GM19397 (cell line): ENCODE measurements at regions not wholly inside any gene's neighbourhood (a gene's known extent, or its start where the extent isn't known, plus 50 kb on each side); places are given as distances from the start of the nearest gene placed in this dataset.

ENCODE experiments used
- ATAC-seq: cut with Tn5 transposase; IDR thresholded peaks from one replicate; pipeline ENCODE4 v1.9.1; 2021; ENCODE audit warnings: mild to moderate bottlenecking, moderate library complexity; ENCODE audit not compliant: unreplicated experiment

- ATAC-seq: no peak
Measured at GRCh38 chr22:49642331-49642730, 185.3 kb downstream of the BRD1 start.

DNA sequence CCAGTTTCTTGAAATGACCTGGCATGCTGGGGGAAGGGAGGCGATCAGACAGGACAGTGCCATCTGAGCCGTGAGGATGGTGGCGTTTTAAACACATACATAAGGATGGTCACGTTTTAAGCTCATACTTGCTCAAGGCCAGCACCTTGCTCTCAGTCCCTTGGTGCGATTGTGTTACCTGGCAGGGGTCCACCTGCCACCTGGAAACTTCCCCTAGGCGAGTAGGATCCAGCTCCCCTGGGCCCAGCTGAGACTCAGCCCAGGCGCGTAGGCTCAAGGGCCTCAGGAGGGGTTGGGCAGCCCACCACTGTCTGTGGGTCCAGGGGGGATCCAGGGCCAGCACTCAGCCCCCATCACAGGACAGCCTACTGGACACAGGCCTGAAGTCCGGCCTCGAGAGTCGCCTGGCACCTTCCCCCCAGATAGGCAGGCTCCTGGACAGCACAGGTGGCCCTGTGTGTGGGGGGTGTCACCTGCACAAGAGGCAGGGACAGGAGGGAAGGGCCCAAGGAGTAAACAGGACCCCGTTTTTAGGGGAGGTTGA is 185.8 kb downstream of the BRD1 start:
- no peak for ATAC-seq

DNA sequence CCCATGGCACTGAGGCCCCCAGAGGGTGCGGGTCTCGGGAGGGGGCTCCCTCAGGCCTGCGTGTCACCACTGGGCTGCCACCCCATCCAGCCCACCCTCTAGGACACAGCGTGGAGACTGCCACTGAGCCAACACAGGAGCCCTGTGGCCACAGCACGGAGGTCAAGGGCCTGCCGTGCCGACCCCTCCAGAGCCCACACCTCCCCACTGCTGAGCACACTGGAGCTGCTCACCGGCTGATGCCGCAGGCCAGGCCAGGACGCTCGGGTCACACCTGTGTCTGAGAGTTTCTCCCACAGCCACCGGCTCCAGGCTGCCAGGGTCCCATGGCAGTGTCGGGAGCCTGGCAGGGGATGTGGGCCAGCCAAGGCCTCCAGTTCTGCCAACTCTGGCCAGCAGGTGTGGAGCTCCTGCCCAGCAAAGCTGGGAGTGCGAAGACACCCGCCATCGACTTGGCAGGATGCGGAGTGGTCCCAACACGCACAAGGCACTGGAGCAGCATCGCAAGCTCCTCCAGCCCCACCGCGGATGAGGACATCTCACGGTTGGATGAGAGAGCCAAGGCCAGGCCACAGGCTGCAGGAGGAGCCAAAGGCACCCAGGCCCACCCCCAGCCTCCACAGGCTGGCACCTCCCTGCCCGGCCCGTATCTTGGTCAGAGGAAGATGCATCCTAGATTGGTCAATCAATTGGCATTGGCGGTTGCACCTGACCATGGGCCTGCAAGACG is 187.1 kb downstream of the BRD1 start:
- ATAC-seq: no peak

DNA sequence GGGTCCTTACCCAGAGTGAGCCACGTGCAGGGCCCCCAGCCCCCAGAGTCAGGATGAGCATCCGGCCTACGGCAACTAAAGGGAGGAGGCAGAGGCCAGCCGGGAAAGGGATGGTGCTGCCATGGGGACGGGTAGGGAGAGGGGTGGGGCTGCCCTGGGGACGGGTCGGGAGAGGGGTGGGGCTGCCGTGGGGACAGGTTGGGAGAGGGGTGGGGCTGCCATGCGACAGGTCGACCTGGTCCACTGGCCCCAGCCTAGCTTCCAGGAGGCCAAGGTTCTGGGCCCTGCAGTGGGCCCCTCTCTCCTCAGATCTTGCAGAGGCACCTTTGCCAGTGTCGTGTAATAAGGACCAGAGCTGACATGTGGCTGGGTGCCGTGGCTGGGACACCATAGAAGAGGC is 187.7 kb downstream of the BRD1 start:
- ATAC-seq: no peak

DNA sequence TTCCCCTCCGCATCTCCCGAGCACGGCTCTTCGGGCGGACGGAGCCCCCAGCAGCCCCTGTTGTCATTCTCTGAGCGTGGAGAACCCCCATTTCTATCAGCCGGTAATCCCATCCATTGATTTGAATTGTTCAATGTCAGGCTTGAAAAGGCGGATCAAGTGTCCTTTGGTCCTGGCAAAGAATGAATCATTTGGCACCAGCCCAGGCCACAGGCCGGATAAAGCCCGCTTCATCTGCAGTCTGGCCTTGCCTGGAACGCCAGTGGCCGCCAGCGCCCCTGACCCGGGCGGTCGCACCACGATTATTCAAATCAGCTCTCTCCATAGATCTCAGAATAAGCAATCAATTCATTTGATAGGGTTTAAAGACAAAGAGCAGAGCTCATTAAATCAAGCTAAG is 188.9 kb downstream of the BRD1 start:
- no peak for ATAC-seq

GRCh38 chr22:49638001-49638400 is 189.7 kb downstream of the BRD1 start:
- ATAC-seq: no peak

DNA sequence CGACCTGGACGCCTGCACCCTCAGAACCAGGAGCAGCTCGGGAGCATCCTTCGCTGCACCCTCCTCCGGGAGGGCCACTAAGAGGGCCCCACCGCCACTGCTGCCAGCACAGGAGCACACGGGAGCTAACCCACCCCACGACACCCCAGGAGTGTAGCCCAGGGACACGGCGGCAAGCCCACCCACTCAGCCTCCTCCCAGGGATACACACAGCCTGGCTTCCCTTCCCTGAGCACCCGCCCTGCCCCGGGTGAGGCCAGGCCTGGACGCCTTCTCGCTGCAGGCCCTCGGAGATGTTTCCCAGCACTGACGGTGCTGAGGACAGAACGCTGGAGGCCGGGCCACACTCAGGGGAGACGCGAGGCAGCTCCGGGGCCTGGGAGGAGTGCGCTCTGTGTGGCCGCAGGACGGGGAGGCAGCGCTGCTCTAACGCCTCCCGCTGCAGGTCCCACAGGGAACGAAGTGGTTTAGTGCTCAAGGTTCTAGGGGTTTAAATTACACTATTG is 190.4 kb downstream of the BRD1 start:
- no peak for ATAC-seq

GRCh38 chr22:49636649-49637048 is 191.0 kb downstream of the BRD1 start:
- ATAC-seq: no peak

GRCh38 chr22:49636214-49636613 is 191.5 kb downstream of the BRD1 start:
- ATAC-seq: no peak

DNA sequence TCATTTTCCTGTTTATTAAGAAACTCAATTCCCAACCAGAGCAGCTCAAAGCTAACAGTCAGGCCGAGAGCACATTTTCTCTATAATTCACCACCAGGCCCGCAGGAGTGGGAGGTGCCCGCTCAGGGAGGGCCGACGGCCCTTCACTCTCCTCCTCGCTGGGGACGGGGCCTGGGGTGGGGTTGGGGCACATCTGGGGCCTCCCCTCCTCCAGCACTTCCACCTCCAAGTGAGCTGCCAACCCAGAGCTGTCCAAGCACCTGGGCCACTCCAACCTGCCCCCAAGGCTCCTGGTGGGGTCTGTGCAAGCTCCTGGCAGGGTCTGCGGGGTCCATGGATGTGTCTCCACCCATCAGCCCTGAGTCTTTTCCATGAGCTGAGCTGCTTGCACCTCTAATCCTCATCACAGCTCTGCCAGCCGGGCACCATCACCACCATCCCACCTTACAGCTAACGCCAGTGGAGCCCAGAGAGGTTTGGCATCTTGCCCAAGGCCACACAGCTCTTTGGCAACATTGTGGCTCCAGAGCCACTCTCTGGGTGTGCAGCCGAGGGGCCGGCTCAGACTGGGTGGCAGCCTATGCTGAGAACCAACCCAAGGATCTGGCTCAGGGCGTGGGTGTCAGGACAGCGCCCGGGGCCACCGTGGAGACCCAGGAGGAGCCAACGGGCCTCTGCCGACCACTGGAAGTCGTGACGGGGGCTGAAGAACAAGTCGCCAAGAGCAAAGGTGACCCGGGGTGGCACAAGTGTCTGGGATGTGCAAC is 193.5 kb downstream of the BRD1 start:
- ATAC-seq: no peak

GRCh38 chr22:49633010-49633324 is 194.7 kb downstream of the BRD1 start:
- no peak for ATAC-seq

- ATAC-seq: no peak
Measured at GRCh38 chr22:49632199-49633009, 195.3 kb downstream of the BRD1 start.

- ATAC-seq: no peak
Measured at GRCh38 chr22:49630448-49630946, 197.2 kb downstream of the BRD1 start.

GRCh38 chr22:49629586-49630447 is 197.9 kb downstream of the BRD1 start:
- no peak for ATAC-seq

DNA sequence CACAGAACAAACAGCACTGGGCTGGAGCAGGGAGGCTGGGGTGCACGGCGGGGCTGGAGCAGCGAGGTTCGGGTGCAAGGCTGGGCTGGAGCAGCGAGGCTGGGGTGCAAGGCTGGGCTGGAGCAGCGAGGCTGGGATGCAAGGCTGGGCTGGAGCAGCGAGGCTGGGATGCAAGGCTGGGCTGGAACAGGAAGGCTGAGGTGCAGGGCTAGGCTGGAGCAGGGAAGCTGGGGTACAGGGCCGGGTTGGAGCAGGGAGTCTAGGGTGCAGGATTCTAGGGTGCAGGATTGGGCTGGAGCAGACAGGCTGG is 198.5 kb downstream of the BRD1 start:
- ATAC-seq: no peak

DNA sequence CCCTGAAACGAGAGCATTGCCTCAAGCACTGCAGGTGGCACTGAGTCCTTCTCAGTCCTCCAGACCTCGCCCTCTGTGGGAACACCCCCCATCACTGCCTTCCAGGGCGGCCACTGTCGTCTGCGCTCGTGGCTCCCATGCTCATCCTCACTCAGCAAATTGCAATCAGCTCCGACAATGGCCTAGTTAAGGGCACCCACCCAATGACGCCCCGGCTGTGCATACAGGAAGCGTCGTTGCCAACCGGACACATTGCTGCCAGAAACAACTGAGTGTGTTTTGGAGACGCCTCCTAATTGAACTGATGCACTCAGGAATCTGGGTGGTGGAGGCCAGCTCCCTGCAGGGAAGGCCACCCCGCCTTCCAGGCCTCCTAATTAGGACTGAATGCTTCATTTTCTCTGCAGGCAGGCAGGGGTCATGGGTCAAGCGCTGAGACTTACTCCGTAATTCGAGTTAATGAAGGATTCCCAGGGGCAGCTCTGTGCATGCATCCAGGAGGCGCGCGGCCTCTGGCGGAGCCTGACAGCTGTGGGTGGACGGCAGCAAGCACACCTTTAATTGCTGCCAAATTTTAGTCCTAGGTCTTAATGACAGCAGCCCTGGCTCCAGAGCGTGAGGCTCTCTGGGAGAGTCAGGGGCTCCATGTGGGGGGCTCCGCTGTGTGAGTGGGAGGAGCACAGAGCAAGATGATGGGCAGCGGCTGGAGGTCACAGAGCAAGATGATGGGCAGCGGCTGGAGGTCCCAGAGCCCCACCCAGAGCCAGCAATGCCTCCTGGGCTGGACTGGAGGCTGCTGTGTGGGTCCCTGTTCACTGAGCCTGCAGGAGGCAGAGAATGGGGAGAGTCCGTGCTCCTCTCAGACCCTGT is 199.0 kb downstream of the BRD1 start:
- no peak for ATAC-seq

- ATAC-seq: no peak
Measured at GRCh38 chr22:49627217-49628181, 200.2 kb downstream of the BRD1 start.
